OCI-LY1 (cell line): ENCODE measurements at regions not wholly inside any gene's neighbourhood (a gene's known extent, or its start where the extent isn't known, plus 50 kb on each side); places are given as distances from the start of the nearest gene placed in this dataset.

Source experiments
- H2AFZ ChIP-seq: fragments of 200-600 bp; sonication (generic), shearing (Covaris generic); 2 replicates; pipeline ENCODE4 v1.6.0; 2014; ENCODE audit warnings: antibody characterized with exemption, mild to moderate bottlenecking, low read length
- H3F3A ChIP-seq: fragments of 200-600 bp; sonication (generic), shearing (Covaris generic); 2 replicates; pipeline ENCODE4 v1.6.0; 2014; ENCODE audit warnings: mild to moderate bottlenecking, antibody characterized with exemption, low read length, moderate library complexity; ENCODE audit not compliant: insufficient read depth
- H3K27ac ChIP-seq: fragments of 200-600 bp; sonication (generic); 2 replicates; pipeline ENCODE4 v1.5.1; 2014; ENCODE audit warnings: low read length, mixed run types, mild to moderate bottlenecking, low read depth; ENCODE audit not compliant: poor library complexity, severe bottlenecking
- H3K27me3 ChIP-seq: fragments of 200-600 bp; sonication (generic); 2 replicates; pipeline ENCODE4 v1.6.0; 2014; ENCODE audit warnings: antibody characterized with exemption, mild to moderate bottlenecking, low read length, moderate library complexity; ENCODE audit not compliant: insufficient read depth
- H3K36me3 ChIP-seq: fragments of 200-600 bp; sonication (generic); 2 replicates; pipeline ENCODE4 v1.6.1; 2014; ENCODE audit warnings: mild to moderate bottlenecking, antibody characterized with exemption, low read length, moderate library complexity, mixed read lengths; ENCODE audit not compliant: insufficient read depth
- H3K4me1 ChIP-seq: fragments of 200-600 bp; sonication (generic); 2 replicates; pipeline ENCODE4 v1.5.1; 2014; ENCODE audit warnings: mild to moderate bottlenecking, low read length, moderate library complexity; ENCODE audit not compliant: insufficient read depth, severe bottlenecking
- H3K4me2 ChIP-seq: fragments of 200-600 bp; sonication (generic), shearing (Covaris generic); 2 replicates; pipeline ENCODE4 v1.6.1; 2014; ENCODE audit warnings: low read length
- H3K4me3 ChIP-seq: fragments of 200-600 bp; sonication (generic); 2 replicates; pipeline ENCODE4 v1.5.1; 2014; ENCODE audit warnings: low read length, low read depth, mild to moderate bottlenecking, mixed read lengths; ENCODE audit not compliant: poor library complexity, severe bottlenecking
- H3K79me2 ChIP-seq: fragments of 200-600 bp; shearing (Covaris generic); 2 replicates; pipeline ENCODE4 v1.6.1; 2016; ENCODE audit warnings: mixed run types, low read length, mixed read lengths; ENCODE audit not compliant: insufficient read depth
- H3K9ac ChIP-seq: fragments of 200-600 bp; sonication (generic), shearing (Covaris generic); 2 replicates; pipeline ENCODE4 v1.6.1; 2014; ENCODE audit warnings: mild to moderate bottlenecking, low read length, mixed read lengths
- H3K9me2 ChIP-seq: fragments of 200-600 bp; sonication (generic), shearing (Covaris generic); 2 replicates; pipeline ENCODE4 v1.6.1; 2014; ENCODE audit warnings: low read depth, mild to moderate bottlenecking, low read length, mixed read lengths
- H3K9me3 ChIP-seq: fragments of 200-600 bp; shearing (Covaris generic); 2 replicates; pipeline ENCODE4 v1.6.1; 2014; ENCODE audit warnings: low read length, mixed read lengths
- H4K20me1 ChIP-seq: fragments of 200-600 bp; sonication (generic), shearing (Covaris generic); 2 replicates; pipeline ENCODE4 v1.6.0; 2016; ENCODE audit warnings: mild to moderate bottlenecking, low read length; ENCODE audit not compliant: insufficient read depth
- EZH2 ChIP-seq: fragments of 200-600 bp; sonication (generic), shearing (Covaris generic); IDR thresholded peaks from 2 replicates; pipeline ENCODE4 v1.8.0; 2017; ENCODE audit warnings: borderline replicate concordance, mixed run types, mild to moderate bottlenecking, antibody characterized with exemption, low read length, moderate library complexity, mixed read lengths
- TF ChIP-seq, protein P1 (sequence below): fragments of 200-600 bp; sonication (generic), shearing (Covaris generic); IDR thresholded peaks from 2 replicates; pipeline ENCODE4 v1.5.1; 2017; ENCODE audit warnings: mild to moderate bottlenecking, antibody characterized with exemption, low read length, moderate library complexity, mixed read lengths

DNA sequence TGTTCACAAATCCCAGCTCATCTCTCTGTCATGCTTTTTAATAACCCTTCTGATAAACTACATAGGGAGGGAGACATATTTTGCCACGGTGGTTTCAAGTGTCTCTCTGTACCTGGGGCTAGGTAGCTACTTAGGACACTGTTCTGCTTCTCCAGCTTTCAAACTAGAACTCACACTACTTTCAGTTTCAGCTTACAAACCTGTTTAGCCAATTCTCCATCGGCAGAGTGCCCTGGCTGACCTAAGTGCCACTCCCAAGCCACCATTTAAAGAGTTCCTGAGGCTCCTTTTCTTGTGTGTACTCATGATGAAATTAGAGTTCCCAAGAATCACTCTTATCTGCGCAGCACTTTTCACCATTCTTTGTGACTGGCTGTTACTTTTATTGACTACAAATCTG, 899.2 kb downstream of the FAT4 start:
- Histone ChIP-seq H2AFZ (no peak overlapping the region), H3K36me3 (no peaks in the 10 kb centered on the region)

DNA sequence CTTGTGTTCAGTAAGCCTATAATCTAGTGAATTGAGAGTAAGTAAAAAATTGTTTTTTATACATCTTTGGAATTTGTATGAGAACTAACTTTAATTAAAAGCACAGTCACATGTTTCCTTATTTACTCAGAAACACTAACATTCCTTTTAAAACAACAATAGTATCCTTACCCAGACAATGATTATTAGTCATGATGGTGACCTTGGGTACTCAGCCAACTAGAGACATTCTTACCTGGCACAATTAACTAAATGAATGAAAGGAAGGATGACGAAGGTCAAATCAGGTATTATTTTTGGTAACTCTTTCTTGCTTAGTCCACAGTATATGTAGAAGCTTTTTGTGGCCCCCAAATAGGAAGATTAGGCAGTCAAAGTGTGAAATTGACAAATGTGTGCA, 901.0 kb downstream of the FAT4 start:
- H3F3A ChIP-seq, result no peaks in the 10 kb centered on the region
- H3K9me3 ChIP-seq, result no peaks in the 10 kb centered on the region
- TF ChIP-seq EZH2, result no peak
- TF ChIP-seq, protein P1, sequence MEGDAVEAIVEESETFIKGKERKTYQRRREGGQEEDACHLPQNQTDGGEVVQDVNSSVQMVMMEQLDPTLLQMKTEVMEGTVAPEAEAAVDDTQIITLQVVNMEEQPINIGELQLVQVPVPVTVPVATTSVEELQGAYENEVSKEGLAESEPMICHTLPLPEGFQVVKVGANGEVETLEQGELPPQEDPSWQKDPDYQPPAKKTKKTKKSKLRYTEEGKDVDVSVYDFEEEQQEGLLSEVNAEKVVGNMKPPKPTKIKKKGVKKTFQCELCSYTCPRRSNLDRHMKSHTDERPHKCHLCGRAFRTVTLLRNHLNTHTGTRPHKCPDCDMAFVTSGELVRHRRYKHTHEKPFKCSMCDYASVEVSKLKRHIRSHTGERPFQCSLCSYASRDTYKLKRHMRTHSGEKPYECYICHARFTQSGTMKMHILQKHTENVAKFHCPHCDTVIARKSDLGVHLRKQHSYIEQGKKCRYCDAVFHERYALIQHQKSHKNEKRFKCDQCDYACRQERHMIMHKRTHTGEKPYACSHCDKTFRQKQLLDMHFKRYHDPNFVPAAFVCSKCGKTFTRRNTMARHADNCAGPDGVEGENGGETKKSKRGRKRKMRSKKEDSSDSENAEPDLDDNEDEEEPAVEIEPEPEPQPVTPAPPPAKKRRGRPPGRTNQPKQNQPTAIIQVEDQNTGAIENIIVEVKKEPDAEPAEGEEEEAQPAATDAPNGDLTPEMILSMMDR, result no peak
- no peak overlapping the region for H2AFZ ChIP-seq
- H3K9me2 ChIP-seq, result no peaks in the 10 kb centered on the region
- no peaks in the 10 kb centered on the region for H3K79me2 ChIP-seq
- H3K4me3 ChIP-seq, result no peak overlapping the region
- H3K4me1 ChIP-seq, result no peaks in the 10 kb centered on the region
- H3K9ac ChIP-seq, result no peak overlapping the region
- H3K27ac ChIP-seq, result no peak overlapping the region
- no peaks in the 10 kb centered on the region for H4K20me1 ChIP-seq
- no peaks in the 10 kb centered on the region for H3K36me3 ChIP-seq
- H3K4me2 ChIP-seq, result no peak overlapping the region
- H3K27me3 ChIP-seq, result no peaks in the 10 kb centered on the region

More for the DNA sequence above, 899.2 kb downstream of the FAT4 start:
- Histone ChIP-seq H3K9ac (no peak overlapping the region), H3K79me2 (no peaks in the 10 kb centered on the region), H3K4me3 (no peak overlapping the region), H3K4me1 (no peaks in the 10 kb centered on the region), H4K20me1 (no peaks in the 10 kb centered on the region), H3K27ac (no peak overlapping the region), H3F3A (no peaks in the 10 kb centered on the region), H3K9me2 (no peaks in the 10 kb centered on the region), H3K27me3 (no peaks in the 10 kb centered on the region), H3K4me2 (no peak overlapping the region), H3K9me3 (no peaks in the 10 kb centered on the region)
- TF ChIP-seq, protein P1, result no peak
- TF ChIP-seq EZH2, result no peak

DNA sequence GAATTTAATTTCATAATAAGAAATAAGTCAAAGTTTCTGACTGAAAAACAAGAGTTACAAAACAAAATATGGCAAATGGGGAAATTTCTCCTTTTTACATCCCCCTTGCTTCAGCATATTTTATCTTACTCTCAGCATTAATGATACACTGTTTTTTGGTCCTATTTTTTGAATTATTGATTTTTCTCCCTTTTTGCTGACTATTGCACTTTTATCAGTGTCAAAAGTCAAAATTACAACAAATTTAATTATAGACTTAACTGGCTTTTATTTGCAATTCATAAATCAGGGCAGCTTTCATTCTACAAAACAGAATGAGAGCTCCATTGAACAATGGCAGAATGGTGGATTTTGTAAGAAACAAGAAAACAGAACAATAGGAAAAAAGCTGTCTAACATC, 901.9 kb downstream of the FAT4 start:
- TF ChIP-seq, protein P1, result no peak
- no peak for TF ChIP-seq EZH2
- Histone ChIP-seq H3K4me1 (no peaks in the 10 kb centered on the region), H3K9ac (no peak overlapping the region), H3K36me3 (no peaks in the 10 kb centered on the region), H3K4me2 (no peak overlapping the region), H3K27ac (no peak overlapping the region), H3K27me3 (no peaks in the 10 kb centered on the region), H3K9me2 (no peaks in the 10 kb centered on the region), H3K4me3 (no peak overlapping the region), H2AFZ (no peak overlapping the region), H4K20me1 (no peaks in the 10 kb centered on the region), H3F3A (no peaks in the 10 kb centered on the region), H3K79me2 (no peaks in the 10 kb centered on the region), H3K9me3 (no peaks in the 10 kb centered on the region)
